Amygdala (tissue), 56 donors: ENCODE measurements at regions not wholly inside any gene's neighbourhood (a gene's known extent, or its start where the extent isn't known, plus 50 kb on each side); places are given as distances from the start of the nearest gene placed in this dataset.

ENCODE experiments used
- DNase-seq, 56 donors: peaks; one replicate each; lab custom pipeline; 2025; lab: John Stamatoyannopoulos, UW

GRCh38 chr5:105587963-105588662, 2025.5 kb upstream of the NUDT12 start:
- no peak for DNase-seq

- DNase-seq = no peak
Observed at GRCh38 chr5:105581988-105582690, 2019.5 kb upstream of the NUDT12 start.

- DNase-seq = no peak
Observed at GRCh38 chr5:105573575-105573974, 2011.0 kb upstream of the NUDT12 start.

GRCh38 chr5:105565531-105565930, 2002.9 kb upstream of the NUDT12 start:
- no peak for DNase-seq

GRCh38 chr5:105563842-105564241, 2001.3 kb upstream of the NUDT12 start:
- DNase-seq = no peak

- DNase-seq = no peak
Observed at GRCh38 chr5:105554568-105555169, 1992.1 kb upstream of the NUDT12 start.

- no peak for DNase-seq
Observed at GRCh38 chr5:105544300-105544699, 1981.7 kb upstream of the NUDT12 start.

- no peak for DNase-seq
Observed at GRCh38 chr5:105536675-105537074, 1974.1 kb upstream of the NUDT12 start.

GRCh38 chr5:105530716-105531261, 1968.2 kb upstream of the NUDT12 start:
- no peak for DNase-seq

- no peak for DNase-seq
Observed at GRCh38 chr5:105529851-105530250, 1967.3 kb upstream of the NUDT12 start.

GRCh38 chr5:105508519-105508918, 1945.9 kb upstream of the NUDT12 start:
- DNase-seq = no peak

- DNase-seq = no peak
Observed at GRCh38 chr5:105506692-105507277, 1944.2 kb upstream of the NUDT12 start.

GRCh38 chr5:105503950-105504349, 1941.4 kb upstream of the NUDT12 start:
- no peak for DNase-seq

GRCh38 chr5:105501315-105501714, 1938.7 kb upstream of the NUDT12 start:
- DNase-seq = no peak

GRCh38 chr5:105475401-105475800, 1912.8 kb upstream of the NUDT12 start:
- no peak for DNase-seq

GRCh38 chr5:105462377-105462776, 1899.8 kb upstream of the NUDT12 start:
- DNase-seq = no peak

- no peak for DNase-seq
Observed at GRCh38 chr5:105460721-105461120, 1898.1 kb upstream of the NUDT12 start.

GRCh38 chr5:105453216-105453807, 1890.7 kb upstream of the NUDT12 start:
- no peak for DNase-seq

GRCh38 chr5:105448271-105448670, 1885.7 kb upstream of the NUDT12 start:
- DNase-seq = no peak

- no peak for DNase-seq
Observed at GRCh38 chr5:105430516-105430915, 1867.9 kb upstream of the NUDT12 start.
